A673 (cell line): ENCODE measurements at regions not wholly inside any gene's neighbourhood (a gene's known extent, or its start where the extent isn't known, plus 50 kb on each side); places are given as distances from the start of the nearest gene placed in this dataset.

ENCODE experiments used
- CTCF ChIP-seq: fragments of 300-800, 200-600 bp; sonication (generic); conservative IDR thresholded peaks from 2 replicates; pipeline ENCODE4 v1.5.1; 2017; ENCODE audit warnings: low read depth, mild to moderate bottlenecking, antibody characterized with exemption, low read length, moderate library complexity, mixed read lengths
- EZH2 ChIP-seq: fragments of 200-600 bp; sonication (generic); IDR thresholded peaks from 2 replicates; pipeline ENCODE4 v1.6.1; 2017; ENCODE audit warnings: borderline replicate concordance, low read depth, mild to moderate bottlenecking, mixed read lengths, antibody characterized with exemption, low read length; ENCODE audit not compliant: poor library complexity, severe bottlenecking

GRCh38 chr10:53127686-53128085 is 355.1 kb upstream of the MBL2 start:
- no peak for TF ChIP-seq CTCF
- TF ChIP-seq EZH2: no peak
